Liver (tissue), 2 donors: ENCODE measurements at regions not wholly inside any gene's neighbourhood (a gene's known extent, or its start where the extent isn't known, plus 50 kb on each side); places are given as distances from the start of the nearest gene placed in this dataset.

Experiments
- NR2F2 ChIP-seq: IDR thresholded peaks from 2 replicates; pipeline ENCODE4 v1.6.1; 2016; ENCODE audit warnings: antibody characterized with exemption
- TF ChIP-seq, protein P1 (sequence below): IDR thresholded peaks from 2 replicates; pipeline ENCODE4 v1.6.1; 2016; ENCODE audit warnings: antibody characterized with exemption
- donor health status: healthy.

DNA sequence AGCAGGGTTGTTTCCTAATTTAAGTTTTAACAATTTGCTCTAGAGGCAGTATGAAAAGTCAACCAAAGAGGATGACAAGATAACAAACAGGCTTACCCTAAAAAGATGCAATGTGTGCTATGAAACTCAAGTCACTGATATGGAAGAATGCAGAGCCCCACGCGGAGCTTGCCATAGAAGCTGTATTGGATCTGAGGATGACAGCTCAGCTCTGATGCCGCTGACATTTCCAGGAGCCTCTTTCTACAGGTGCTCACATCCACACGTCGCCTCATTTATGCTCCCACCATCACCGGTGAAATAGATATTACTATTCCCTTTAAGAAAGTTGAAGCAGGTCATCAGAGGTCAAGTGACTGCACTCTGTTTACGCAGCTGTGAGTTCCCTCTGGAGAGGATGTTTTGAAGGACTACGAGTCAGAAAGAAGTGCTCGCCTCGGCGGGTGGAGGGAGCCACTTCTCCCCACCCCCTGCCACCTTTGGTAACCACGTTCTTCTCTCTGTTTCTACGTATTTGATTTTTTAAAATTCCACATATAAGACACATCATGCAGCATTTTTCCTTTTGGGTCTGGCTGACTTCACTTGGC, 275.4 kb downstream of the GLRX3 start:
- no peak for TF ChIP-seq NR2F2
- TF ChIP-seq, protein P1, sequence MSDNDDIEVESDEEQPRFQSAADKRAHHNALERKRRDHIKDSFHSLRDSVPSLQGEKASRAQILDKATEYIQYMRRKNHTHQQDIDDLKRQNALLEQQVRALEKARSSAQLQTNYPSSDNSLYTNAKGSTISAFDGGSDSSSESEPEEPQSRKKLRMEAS = no peak
